Transverse colon (tissue), 4 donors: ENCODE measurements at regions not wholly inside any gene's neighbourhood (a gene's known extent, or its start where the extent isn't known, plus 50 kb on each side); places are given as distances from the start of the nearest gene placed in this dataset.

Experiments used
- DNase-seq: peaks from one replicate; pipeline ENCODE4 v3.0.0-alpha.2; 2019
- H3K27ac ChIP-seq, 4 donors: fragments of 200-600 bp; sonication (generic); 2 replicates each; pipeline ENCODE4 v1.5.1; 2016 to 2018; ENCODE audit warnings: inconsistent platforms in 4 of 4
- H3K27me3 ChIP-seq: fragments of 200-600 bp; sonication (generic); 2 replicates; pipeline ENCODE4 v1.5.1; 2017; ENCODE audit warnings: inconsistent platforms
- H3K36me3 ChIP-seq, 4 donors: fragments of 200-600 bp; sonication (generic); 2 replicates each; pipeline ENCODE4 v1.5.1; 2017 to 2019; ENCODE audit warnings: inconsistent platforms in 4 of 4
- H3K4me1 ChIP-seq, 4 donors: fragments of 200-600 bp; sonication (generic); 2 replicates each; pipeline ENCODE4 v1.5.1; 2017 to 2020; ENCODE audit warnings: inconsistent platforms in 4 of 4
- H3K4me3 ChIP-seq, 4 donors: fragments of 200-600 bp; sonication (generic); 1 replicate in 1 of 4; 2 replicates in 3 of 4; pipeline versions ENCODE4 v1.5.1 to v1.6.1; 2017 to 2019; ENCODE audit warnings: inconsistent platforms in 4 of 4
- H3K9me3 ChIP-seq, 2 donors: fragments of 200-600 bp; sonication (generic); 2 replicates each; pipeline ENCODE4 v1.5.1; 2017 to 2019; ENCODE audit warnings: inconsistent platforms in 2 of 2
- CTCF ChIP-seq, 5 experiments: fragments of 200-600 bp in 3 of 5; fragments of 450-650 bp in 2 of 5; sonication (generic) in 3 of 5; IDR thresholded peaks; 1 replicate in 2 of 5; 2 replicates in 3 of 5; pipeline ENCODE4 v1.5.1; 2016 to 2017; ENCODE audit warnings: antibody characterized with exemption in 5 of 5, inconsistent platforms in 3 of 5, mild to moderate bottlenecking in 2 of 5, moderate library complexity in 1 of 5
- EP300 ChIP-seq: sonication (generic); formaldehyde crosslinking; IDR thresholded peaks from one replicate; pipeline ENCODE4 v1.6.1; 2017; ENCODE audit warnings: antibody characterized with exemption, low read depth
- POLR2A ChIP-seq: fragments of 450-650 bp; IDR thresholded peaks from one replicate; pipeline ENCODE4 v1.6.1; 2016; ENCODE audit warnings: antibody characterized with exemption, mild to moderate bottlenecking, moderate library complexity
- POLR2AphosphoS5 ChIP-seq, 3 donors: sonication (generic); formaldehyde crosslinking; IDR thresholded peaks; one replicate each; pipeline ENCODE4 v1.6.1; 2016; ENCODE audit warnings: antibody characterized with exemption in 3 of 3
- WGBS, 2 donors: methylation state at CpG; one replicate each; pipeline ENCODE4 v1.1.5; 2018; ENCODE audit warnings: low coverage in 1 of 2; 5-methylcytosine and 5-hydroxymethylcytosine counted together
- in situ Hi-C, 4 donors: fragments of 200-750 bp; cut with MboI; loops; one replicate each; pipeline versions ENCODE4 v1.15.0 to v1.15.1; 2017; ENCODE audit warnings: low sequenced_read_pairs in 3 of 4, low pct_ligation_motif_present in 1 of 4, low pct_unique_long_range_greater_than_20kb in 1 of 4
- intact Hi-C: fragments of 100-400 bp; cut with DNase I; formaldehyde crosslinking; loops from one replicate; pipeline ENCODE4 v1.15.1; 2023; ENCODE audit warnings: low total_unique reads

- intact Hi-C loops (no loop called here), in situ Hi-C loops (no loop called here)
- H3K9me3 ChIP-seq: no peaks in the 10 kb centered on the region
- H3K36me3 ChIP-seq: no peaks in the 10 kb centered on the region
- no peaks in the 10 kb centered on the region for H3K4me1 ChIP-seq
- no peaks in the 10 kb centered on the region for H3K27me3 ChIP-seq
- TF ChIP-seq CTCF (IDR thresholded peaks at IDR 0.05) (no peak), POLR2A (no peak), POLR2AphosphoS5 (IDR thresholded peaks at IDR 0.05) (no peak), EP300 (no peak)
- DNase-seq: no peak
- no peak overlapping the region for H3K27ac ChIP-seq
- H3K4me3 ChIP-seq: no peak overlapping the region
- 94 to 95% methylated on average over 2 of the region's 2 CpGs for WGBS, 2 donors
Observed at GRCh38 chr12:93050748-93051081, 121.6 kb upstream of the EEA1 start.

- Histone ChIP-seq H3K4me1 (no peaks in the 10 kb centered on the region), H3K27ac (no peak overlapping the region), H3K36me3 (no peaks in the 10 kb centered on the region), H3K27me3 (no peaks in the 10 kb centered on the region), H3K9me3 (no peaks in the 10 kb centered on the region), H3K4me3 (no peak overlapping the region)
- intact Hi-C loops: no loop called here
- in situ Hi-C loops: no loop called here
- TF ChIP-seq POLR2A: no peak
- no peak for TF ChIP-seq EP300
- no peak for TF ChIP-seq CTCF (IDR thresholded peaks at IDR 0.05)
- TF ChIP-seq POLR2AphosphoS5 (IDR thresholded peaks at IDR 0.05): no peak
- no peak for DNase-seq
Observed at GRCh38 chr12:93054021-93054420, 124.9 kb upstream of the EEA1 start.

- DNase-seq: no peak
- intact Hi-C loops (no loop called here), in situ Hi-C loops (no loop called here)
Observed at GRCh38 chr12:93055221-93055620, 126.1 kb upstream of the EEA1 start.

GRCh38 chr12:93056971-93057535 is 128.0 kb upstream of the EEA1 start:
- Histone ChIP-seq H3K27me3 (no peaks in the 10 kb centered on the region), H3K9me3 (no peaks in the 10 kb centered on the region), H3K27ac (no peak overlapping the region), H3K4me3 (no peak overlapping the region), H3K36me3 (no peaks in the 10 kb centered on the region), H3K4me1 (peaks cover 3 to 22% (median 10%) of the 10 kb centered on the region in 4 donors)
- no peak for DNase-seq
- TF ChIP-seq CTCF (IDR thresholded peaks at IDR 0.05) (no peak), POLR2A (no peak)
- in situ Hi-C loops (no loop called here), intact Hi-C loops (no loop called here)
- 47 to 49% methylated on average over 4 of the region's 4 CpGs for WGBS, 2 donors

More at GRCh38 chr12:93055221-93055620, 126.1 kb upstream of the EEA1 start:
- H3K27me3 ChIP-seq: no peaks in the 10 kb centered on the region
- WGBS, 2 donors: 82 to 83% methylated on average over 4 to 5 of the region's 5 CpGs
- H3K36me3 ChIP-seq: no peaks in the 10 kb centered on the region
- H3K9me3 ChIP-seq: no peaks in the 10 kb centered on the region
- TF ChIP-seq POLR2AphosphoS5 (IDR thresholded peaks at IDR 0.05) (no peak), EP300 (no peak), POLR2A (no peak), CTCF (IDR thresholded peaks at IDR 0.05) (no peak)
- peaks cover 0 to 4% (median 0%) of the 10 kb centered on the region in 4 donors for H3K4me1 ChIP-seq
- H3K27ac ChIP-seq: no peak overlapping the region
- no peak overlapping the region for H3K4me3 ChIP-seq
